WTC11 (cell line): ENCODE measurements at regions not wholly inside any gene's neighbourhood (a gene's known extent, or its start where the extent isn't known, plus 50 kb on each side); places are given as distances from the start of the nearest gene placed in this dataset.

Experiments used
- ATAC-seq: fragments of 200-7000 bp; cut with Tn5 transposase; 2 replicates; pipeline ENCODE4 v1.10.0; 2021; ENCODE audit warnings: mild to moderate bottlenecking, moderate library complexity
- CTCF ChIA-PET: fragments of 300-600 bp; sonication (Branson Sonifier 250); formaldehyde crosslinking; loops from one replicate; lab custom pipeline; 2021; ENCODE audit warnings: antibody characterized with exemption; lab: Charles Lee
- POLR2A ChIA-PET: fragments of 350-600 bp; sonication (Branson Sonifier 250); formaldehyde crosslinking; loops from one replicate; lab custom pipeline; 2021; ENCODE audit warnings: antibody characterized with exemption; lab: Charles Lee
- DNase-seq: peaks from one replicate; pipeline ENCODE4 v3.0.0; 2021; ENCODE audit warnings: low spot score
- H3K27ac Mint-ChIP-seq: 2 replicates; pipeline ENCODE4 v1.8.0; 2021; ENCODE audit warnings: mixed read lengths
- H3K27me3 Mint-ChIP-seq: 2 replicates; pipeline ENCODE4 v1.8.0; 2021; ENCODE audit warnings: low read depth, mild to moderate bottlenecking, moderate library complexity, mixed read lengths
- H3K36me3 Mint-ChIP-seq: 2 replicates; pipeline ENCODE4 v1.8.0; 2021; ENCODE audit warnings: mixed read lengths
- H3K4me1 Mint-ChIP-seq: 2 replicates; pipeline ENCODE4 v1.8.0; 2022; ENCODE audit warnings: mixed read lengths
- H3K4me3 Mint-ChIP-seq: 2 replicates; pipeline ENCODE4 v1.8.0; 2021; ENCODE audit warnings: mild to moderate bottlenecking, moderate library complexity, mixed read lengths
- H3K9me3 Mint-ChIP-seq: 2 replicates; pipeline ENCODE4 v1.8.0; 2021; ENCODE audit warnings: mixed read lengths
- CBFB ChIP-seq: sonication (generic); formaldehyde crosslinking; IDR thresholded peaks from 2 replicates; pipeline ENCODE4 v1.8.1; 2022; ENCODE audit warnings: mild to moderate bottlenecking, low read depth, missing genetic modification reagents
- GRHL2 ChIP-seq: fragments of 250-450 bp; sonication (Bioruptor Pico); IDR thresholded peaks from 2 replicates; pipeline ENCODE4 v1.8.0; 2022; ENCODE audit warnings: mild to moderate bottlenecking, moderate library complexity; ENCODE audit not compliant: insufficient replicate concordance, severe bottlenecking
- GTF2I ChIP-seq: fragments of 250-450 bp; sonication (Bioruptor Pico); conservative IDR thresholded peaks from 2 replicates; pipeline ENCODE4 v1.4.0; 2021; ENCODE audit warnings: mild to moderate bottlenecking
- IRF2 ChIP-seq: sonication (generic); formaldehyde crosslinking; IDR thresholded peaks from 2 replicates; pipeline ENCODE4 v1.8.0; 2022; ENCODE audit warnings: low read depth, missing genetic modification reagents, borderline replicate concordance
- JUN ChIP-seq: sonication (generic); formaldehyde crosslinking; IDR thresholded peaks from 2 replicates; pipeline ENCODE4 v1.8.0; 2023; ENCODE audit warnings: mild to moderate bottlenecking, missing genetic modification reagents
- KAT7 ChIP-seq: sonication (generic); formaldehyde crosslinking; IDR thresholded peaks from 2 replicates; pipeline ENCODE4 v1.8.1; 2023; ENCODE audit warnings: missing genetic modification reagents, mild to moderate bottlenecking, borderline replicate concordance
- NR2C2 ChIP-seq: sonication (generic); formaldehyde crosslinking; IDR thresholded peaks from 2 replicates; pipeline ENCODE4 v1.8.0; 2022; ENCODE audit warnings: mild to moderate bottlenecking, missing genetic modification reagents
- NR3C1 ChIP-seq: sonication (generic); formaldehyde crosslinking; conservative IDR thresholded peaks from 2 replicates; pipeline ENCODE4 v1.8.1; 2023; ENCODE audit warnings: low read depth, mild to moderate bottlenecking, missing genetic modification reagents
- SMAD4 ChIP-seq: sonication (generic); formaldehyde crosslinking; IDR thresholded peaks from 2 replicates; pipeline ENCODE4 v1.8.0; 2022; ENCODE audit warnings: mild to moderate bottlenecking, missing genetic modification reagents
- SP1 ChIP-seq: sonication (generic); formaldehyde crosslinking; conservative IDR thresholded peaks from 2 replicates; pipeline ENCODE4 v1.8.1; 2022; ENCODE audit warnings: missing genetic modification reagents
- TCF7 ChIP-seq: sonication (generic); formaldehyde crosslinking; IDR thresholded peaks from 2 replicates; pipeline ENCODE4 v1.8.0; 2022; ENCODE audit warnings: mild to moderate bottlenecking, low read depth, missing genetic modification reagents, moderate library complexity
- ZNF138 ChIP-seq: sonication (generic); formaldehyde crosslinking; conservative IDR thresholded peaks from 2 replicates; pipeline ENCODE4 v1.8.1; 2022; ENCODE audit warnings: mild to moderate bottlenecking, moderate library complexity, missing genetic modification reagents
- ZNF232 ChIP-seq: sonication (generic); formaldehyde crosslinking; IDR thresholded peaks from 2 replicates; pipeline ENCODE4 v1.8.0; 2022; ENCODE audit warnings: mild to moderate bottlenecking, missing genetic modification reagents
- ZNF671 ChIP-seq: fragments of 250-450 bp; sonication (Bioruptor Pico); IDR thresholded peaks from 2 replicates; pipeline ENCODE4 v1.8.0; 2021; ENCODE audit warnings: mild to moderate bottlenecking
- TF ChIP-seq, protein P1 (sequence below): fragments of 250-450 bp; sonication (Bioruptor Pico); IDR thresholded peaks from 2 replicates; pipeline ENCODE4 v1.9.0; 2021; ENCODE audit warnings: moderate library complexity, mild to moderate bottlenecking, inconsistent platforms, borderline replicate concordance
- TF ChIP-seq, protein P2 (sequence below): sonication (generic); formaldehyde crosslinking; IDR thresholded peaks from 2 replicates; pipeline ENCODE4 v1.8.0; 2023; ENCODE audit warnings: missing genetic modification reagents
- TF ChIP-seq, protein P3 (sequence below): sonication (generic); formaldehyde crosslinking; IDR thresholded peaks from 2 replicates; pipeline ENCODE4 v1.8.0; 2022; ENCODE audit warnings: mild to moderate bottlenecking, missing genetic modification reagents
- TF ChIP-seq, protein P4 (sequence below): fragments of 250-450 bp; sonication (Bioruptor Pico); IDR thresholded peaks from 2 replicates; pipeline ENCODE4 v1.9.0; 2021; ENCODE audit warnings: mild to moderate bottlenecking, borderline replicate concordance
- TF ChIP-seq, protein P5 (sequence below): sonication (generic); formaldehyde crosslinking; IDR thresholded peaks from 2 replicates; pipeline ENCODE4 v1.8.1; 2023; ENCODE audit warnings: mild to moderate bottlenecking, missing genetic modification reagents
- TF ChIP-seq, protein P6 (sequence below): sonication (generic); formaldehyde crosslinking; IDR thresholded peaks from 2 replicates; pipeline ENCODE4 v1.8.1; 2022; ENCODE audit warnings: low read depth, mild to moderate bottlenecking, moderate library complexity, missing genetic modification reagents, borderline replicate concordance
- TF ChIP-seq, protein P7 (sequence below): sonication (generic); formaldehyde crosslinking; IDR thresholded peaks from 2 replicates; pipeline ENCODE4 v1.8.0; 2022; ENCODE audit warnings: mild to moderate bottlenecking, missing genetic modification reagents
- TF ChIP-seq, protein P8 (sequence below): fragments of 250-450 bp; sonication (Bioruptor Pico); IDR thresholded peaks from 2 replicates; pipeline ENCODE4 v1.9.0; 2021; ENCODE audit warnings: mild to moderate bottlenecking

DNA sequence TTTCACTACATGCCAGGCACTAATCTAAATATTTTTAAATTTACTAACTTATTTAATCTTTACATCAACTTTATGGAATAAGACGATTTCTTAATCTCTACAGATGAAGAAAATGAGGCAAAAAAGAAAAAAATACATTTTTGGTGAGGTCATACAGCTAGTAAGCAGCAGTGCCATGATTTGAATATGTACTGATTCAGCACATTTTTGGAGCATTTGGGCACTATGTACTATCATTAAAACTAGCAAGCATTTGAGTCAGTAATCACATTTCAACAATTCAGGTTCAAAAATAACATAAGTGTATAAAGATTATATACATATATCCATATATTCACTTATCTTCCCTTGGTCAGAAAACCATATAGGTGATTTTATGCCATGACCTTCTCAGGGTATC, 124.4 kb upstream of the TMTC1 start:
- CTCF ChIA-PET: no interaction called here
- no peak for ATAC-seq
- POLR2A ChIA-PET: no interaction called here
- Mint-ChIP-seq H3K9me3 (peaks cover 43% of the 10 kb centered on the region), H3K4me3 (no peak overlapping the region), H3K36me3 (peaks cover 18% of the 10 kb centered on the region), H3K27me3 (peaks cover 3% of the 10 kb centered on the region; the same call in 1 of the 2 replicates), H3K4me1 (no peaks in the 10 kb centered on the region), H3K27ac (no peak overlapping the region)
- TF ChIP-seq ZNF232: no peak
- TF ChIP-seq SP1 (CRISPR knock-in tag): no peak
- no peak for DNase-seq

DNA sequence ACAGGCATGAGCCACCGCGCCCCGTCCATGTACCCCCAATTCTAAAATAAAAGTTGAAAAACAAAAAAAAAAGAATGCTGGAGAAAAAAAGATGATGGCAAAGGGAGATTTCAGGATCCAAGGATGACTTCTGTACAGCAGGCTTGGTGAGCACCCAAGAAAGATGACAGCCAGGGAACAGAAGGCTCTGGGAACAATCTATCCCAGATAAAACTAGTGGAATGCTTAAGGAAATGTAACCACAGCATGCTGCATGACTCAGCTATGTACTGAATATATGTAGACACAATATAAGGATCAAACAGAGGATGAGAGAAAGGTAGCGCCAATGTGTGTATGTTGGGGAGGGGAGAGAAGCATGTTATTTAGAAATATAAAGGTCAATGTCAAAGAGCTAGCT, 123.7 kb upstream of the TMTC1 start:
- H3K27ac Mint-ChIP-seq: no peak overlapping the region
- no peaks in the 10 kb centered on the region for H3K4me1 Mint-ChIP-seq
- H3K27me3 Mint-ChIP-seq: peaks cover 3% of the 10 kb centered on the region; the same call in 1 of the 2 replicates
- ATAC-seq (no peak), DNase-seq (no peak)
- H3K36me3 Mint-ChIP-seq: peaks cover 18% of the 10 kb centered on the region
- CTCF ChIA-PET: no interaction called here
- TF ChIP-seq KAT7: no peak
- TF ChIP-seq NR3C1 (CRISPR knock-in tag): no peak
- no peak for TF ChIP-seq JUN
- TF ChIP-seq IRF2 (CRISPR knock-in tag): no peak
- TF ChIP-seq GRHL2: no peak
- TF ChIP-seq, protein P1, sequence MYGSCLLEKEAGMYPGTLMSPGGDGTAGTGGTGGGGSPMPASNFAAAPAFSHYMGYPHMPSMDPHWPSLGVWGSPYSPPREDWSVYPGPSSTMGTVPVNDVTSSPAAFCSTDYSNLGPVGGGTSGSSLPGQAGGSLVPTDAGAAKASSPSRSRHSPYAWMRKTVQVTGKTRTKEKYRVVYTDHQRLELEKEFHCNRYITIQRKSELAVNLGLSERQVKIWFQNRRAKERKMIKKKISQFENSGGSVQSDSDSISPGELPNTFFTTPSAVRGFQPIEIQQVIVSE (CRISPR knock-in tag): no peak
- TF ChIP-seq TCF7 (CRISPR knock-in tag): no peak
- TF ChIP-seq, protein P2, sequence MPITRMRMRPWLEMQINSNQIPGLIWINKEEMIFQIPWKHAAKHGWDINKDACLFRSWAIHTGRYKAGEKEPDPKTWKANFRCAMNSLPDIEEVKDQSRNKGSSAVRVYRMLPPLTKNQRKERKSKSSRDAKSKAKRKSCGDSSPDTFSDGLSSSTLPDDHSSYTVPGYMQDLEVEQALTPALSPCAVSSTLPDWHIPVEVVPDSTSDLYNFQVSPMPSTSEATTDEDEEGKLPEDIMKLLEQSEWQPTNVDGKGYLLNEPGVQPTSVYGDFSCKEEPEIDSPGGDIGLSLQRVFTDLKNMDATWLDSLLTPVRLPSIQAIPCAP: no peak
- TF ChIP-seq, protein P3, sequence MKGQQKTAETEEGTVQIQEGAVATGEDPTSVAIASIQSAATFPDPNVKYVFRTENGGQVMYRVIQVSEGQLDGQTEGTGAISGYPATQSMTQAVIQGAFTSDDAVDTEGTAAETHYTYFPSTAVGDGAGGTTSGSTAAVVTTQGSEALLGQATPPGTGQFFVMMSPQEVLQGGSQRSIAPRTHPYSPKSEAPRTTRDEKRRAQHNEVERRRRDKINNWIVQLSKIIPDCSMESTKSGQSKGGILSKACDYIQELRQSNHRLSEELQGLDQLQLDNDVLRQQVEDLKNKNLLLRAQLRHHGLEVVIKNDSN: no peak
- no peak for TF ChIP-seq ZNF671
- TF ChIP-seq CBFB (CRISPR knock-in tag): no peak
- TF ChIP-seq, protein P4, sequence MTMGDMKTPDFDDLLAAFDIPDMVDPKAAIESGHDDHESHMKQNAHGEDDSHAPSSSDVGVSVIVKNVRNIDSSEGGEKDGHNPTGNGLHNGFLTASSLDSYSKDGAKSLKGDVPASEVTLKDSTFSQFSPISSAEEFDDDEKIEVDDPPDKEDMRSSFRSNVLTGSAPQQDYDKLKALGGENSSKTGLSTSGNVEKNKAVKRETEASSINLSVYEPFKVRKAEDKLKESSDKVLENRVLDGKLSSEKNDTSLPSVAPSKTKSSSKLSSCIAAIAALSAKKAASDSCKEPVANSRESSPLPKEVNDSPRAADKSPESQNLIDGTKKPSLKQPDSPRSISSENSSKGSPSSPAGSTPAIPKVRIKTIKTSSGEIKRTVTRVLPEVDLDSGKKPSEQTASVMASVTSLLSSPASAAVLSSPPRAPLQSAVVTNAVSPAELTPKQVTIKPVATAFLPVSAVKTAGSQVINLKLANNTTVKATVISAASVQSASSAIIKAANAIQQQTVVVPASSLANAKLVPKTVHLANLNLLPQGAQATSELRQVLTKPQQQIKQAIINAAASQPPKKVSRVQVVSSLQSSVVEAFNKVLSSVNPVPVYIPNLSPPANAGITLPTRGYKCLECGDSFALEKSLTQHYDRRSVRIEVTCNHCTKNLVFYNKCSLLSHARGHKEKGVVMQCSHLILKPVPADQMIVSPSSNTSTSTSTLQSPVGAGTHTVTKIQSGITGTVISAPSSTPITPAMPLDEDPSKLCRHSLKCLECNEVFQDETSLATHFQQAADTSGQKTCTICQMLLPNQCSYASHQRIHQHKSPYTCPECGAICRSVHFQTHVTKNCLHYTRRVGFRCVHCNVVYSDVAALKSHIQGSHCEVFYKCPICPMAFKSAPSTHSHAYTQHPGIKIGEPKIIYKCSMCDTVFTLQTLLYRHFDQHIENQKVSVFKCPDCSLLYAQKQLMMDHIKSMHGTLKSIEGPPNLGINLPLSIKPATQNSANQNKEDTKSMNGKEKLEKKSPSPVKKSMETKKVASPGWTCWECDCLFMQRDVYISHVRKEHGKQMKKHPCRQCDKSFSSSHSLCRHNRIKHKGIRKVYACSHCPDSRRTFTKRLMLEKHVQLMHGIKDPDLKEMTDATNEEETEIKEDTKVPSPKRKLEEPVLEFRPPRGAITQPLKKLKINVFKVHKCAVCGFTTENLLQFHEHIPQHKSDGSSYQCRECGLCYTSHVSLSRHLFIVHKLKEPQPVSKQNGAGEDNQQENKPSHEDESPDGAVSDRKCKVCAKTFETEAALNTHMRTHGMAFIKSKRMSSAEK (CRISPR knock-in tag): no peak
- TF ChIP-seq, protein P5, sequence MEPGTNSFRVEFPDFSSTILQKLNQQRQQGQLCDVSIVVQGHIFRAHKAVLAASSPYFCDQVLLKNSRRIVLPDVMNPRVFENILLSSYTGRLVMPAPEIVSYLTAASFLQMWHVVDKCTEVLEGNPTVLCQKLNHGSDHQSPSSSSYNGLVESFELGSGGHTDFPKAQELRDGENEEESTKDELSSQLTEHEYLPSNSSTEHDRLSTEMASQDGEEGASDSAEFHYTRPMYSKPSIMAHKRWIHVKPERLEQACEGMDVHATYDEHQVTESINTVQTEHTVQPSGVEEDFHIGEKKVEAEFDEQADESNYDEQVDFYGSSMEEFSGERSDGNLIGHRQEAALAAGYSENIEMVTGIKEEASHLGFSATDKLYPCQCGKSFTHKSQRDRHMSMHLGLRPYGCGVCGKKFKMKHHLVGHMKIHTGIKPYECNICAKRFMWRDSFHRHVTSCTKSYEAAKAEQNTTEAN: no peak
- TF ChIP-seq, protein P6, sequence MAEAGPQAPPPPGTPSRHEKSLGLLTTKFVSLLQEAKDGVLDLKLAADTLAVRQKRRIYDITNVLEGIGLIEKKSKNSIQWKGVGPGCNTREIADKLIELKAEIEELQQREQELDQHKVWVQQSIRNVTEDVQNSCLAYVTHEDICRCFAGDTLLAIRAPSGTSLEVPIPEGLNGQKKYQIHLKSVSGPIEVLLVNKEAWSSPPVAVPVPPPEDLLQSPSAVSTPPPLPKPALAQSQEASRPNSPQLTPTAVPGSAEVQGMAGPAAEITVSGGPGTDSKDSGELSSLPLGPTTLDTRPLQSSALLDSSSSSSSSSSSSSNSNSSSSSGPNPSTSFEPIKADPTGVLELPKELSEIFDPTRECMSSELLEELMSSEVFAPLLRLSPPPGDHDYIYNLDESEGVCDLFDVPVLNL (CRISPR knock-in tag): no peak
- no peak for TF ChIP-seq SMAD4 (CRISPR knock-in tag)
- TF ChIP-seq NR2C2 (CRISPR knock-in tag): no peak
- TF ChIP-seq, protein P7, sequence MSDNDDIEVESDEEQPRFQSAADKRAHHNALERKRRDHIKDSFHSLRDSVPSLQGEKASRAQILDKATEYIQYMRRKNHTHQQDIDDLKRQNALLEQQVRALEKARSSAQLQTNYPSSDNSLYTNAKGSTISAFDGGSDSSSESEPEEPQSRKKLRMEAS (CRISPR knock-in tag): no peak
- no peak for TF ChIP-seq ZNF138 (CRISPR knock-in tag)
- no peak for TF ChIP-seq GTF2I (CRISPR knock-in tag)
- TF ChIP-seq, protein P8, sequence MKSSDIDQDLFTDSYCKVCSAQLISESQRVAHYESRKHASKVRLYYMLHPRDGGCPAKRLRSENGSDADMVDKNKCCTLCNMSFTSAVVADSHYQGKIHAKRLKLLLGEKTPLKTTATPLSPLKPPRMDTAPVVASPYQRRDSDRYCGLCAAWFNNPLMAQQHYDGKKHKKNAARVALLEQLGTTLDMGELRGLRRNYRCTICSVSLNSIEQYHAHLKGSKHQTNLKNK (CRISPR knock-in tag): no peak
- TF ChIP-seq, all 79 proteins: peak for 0
- H3K9me3 Mint-ChIP-seq: peaks cover 38% of the 10 kb centered on the region
- H3K4me3 Mint-ChIP-seq: no peak overlapping the region
- POLR2A ChIA-PET: no interaction called here
